ENCODE measurements at regions not wholly inside any gene's neighbourhood (a gene's known extent, or its start where the extent isn't known, plus 50 kb on each side); places are given as distances from the start of the nearest gene placed in this dataset.

DNA sequence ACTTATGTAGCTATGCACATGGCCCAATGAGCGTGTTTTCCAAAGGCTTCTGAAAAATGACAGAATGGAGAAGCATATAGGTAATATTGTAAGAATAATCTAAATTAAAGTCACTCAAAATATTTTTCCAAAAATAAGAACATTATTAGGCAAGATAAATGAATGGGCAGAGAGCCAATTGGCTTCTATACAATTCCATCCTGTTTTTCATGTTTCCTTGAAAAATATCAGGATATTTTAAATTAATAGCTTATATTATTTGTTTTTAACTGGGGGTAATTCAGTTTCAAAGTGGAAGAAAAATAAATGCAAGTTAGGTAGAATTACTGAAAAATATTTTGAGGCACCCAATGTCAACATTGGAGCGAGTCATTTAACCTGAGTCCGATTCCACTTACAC is 183.5 kb downstream of the PLK2 start (continued):
- TF ChIP-seq, protein P1, sequence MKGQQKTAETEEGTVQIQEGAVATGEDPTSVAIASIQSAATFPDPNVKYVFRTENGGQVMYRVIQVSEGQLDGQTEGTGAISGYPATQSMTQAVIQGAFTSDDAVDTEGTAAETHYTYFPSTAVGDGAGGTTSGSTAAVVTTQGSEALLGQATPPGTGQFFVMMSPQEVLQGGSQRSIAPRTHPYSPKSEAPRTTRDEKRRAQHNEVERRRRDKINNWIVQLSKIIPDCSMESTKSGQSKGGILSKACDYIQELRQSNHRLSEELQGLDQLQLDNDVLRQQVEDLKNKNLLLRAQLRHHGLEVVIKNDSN (IDR thresholded peaks at IDR 0.05; ENCODE audit: borderline replicate concordance, low read depth), result no peak
- TF ChIP-seq NRF1 (IDR thresholded peaks at IDR 0.05; ENCODE audit: low read depth, low read length), result no peak
- no peak for TF ChIP-seq PBX3 (IDR thresholded peaks at IDR 0.05)
- TF ChIP-seq, protein P2, sequence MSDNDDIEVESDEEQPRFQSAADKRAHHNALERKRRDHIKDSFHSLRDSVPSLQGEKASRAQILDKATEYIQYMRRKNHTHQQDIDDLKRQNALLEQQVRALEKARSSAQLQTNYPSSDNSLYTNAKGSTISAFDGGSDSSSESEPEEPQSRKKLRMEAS (IDR thresholded peaks at IDR 0.05; ENCODE audit: low read depth), result no peak
- TF ChIP-seq TAF1 (IDR thresholded peaks at IDR 0.05; ENCODE audit: borderline replicate concordance, low read depth, low read length), result no peak
- TF ChIP-seq YY1 (IDR thresholded peaks at IDR 0.05; ENCODE audit: low read depth), result no peak
- TF ChIP-seq EP300 (IDR thresholded peaks at IDR 0.05; ENCODE audit: borderline replicate concordance in 1 of 2, low read depth in 1 of 2, low read length in 1 of 2), result no peak
- TF ChIP-seq TEAD4 (IDR thresholded peaks at IDR 0.05; ENCODE audit: borderline replicate concordance, insufficient read depth), result no peak
- no peak for TF ChIP-seq GATA2 (CRISPR knock-in tag; IDR thresholded peaks at IDR 0.05)
- no peak for TF ChIP-seq SIN3A (IDR thresholded peaks at IDR 0.05; ENCODE audit: borderline replicate concordance, low read depth, low read length)
- TF ChIP-seq NFIC (IDR thresholded peaks at IDR 0.05; ENCODE audit: borderline replicate concordance), result no peak
- no peak for TF ChIP-seq FOXM1 (IDR thresholded peaks at IDR 0.05; ENCODE audit: low read depth)

GRCh38 chr5:58275516-58275915 is 184.4 kb downstream of the PLK2 start:
- CTCF ChIA-PET, result no interaction called here

More at GRCh38 chr5:58275516-58275915, 184.4 kb downstream of the PLK2 start:
- no peak overlapping the region for H3K4me3 ChIP-seq (ENCODE audit: low read depth in 2 of 2, low read length in 1 of 2)
- H3K9ac ChIP-seq, result no peak overlapping the region
- no peaks in the 10 kb centered on the region for H3K27me3 ChIP-seq (ENCODE audit: insufficient read depth)
- TF ChIP-seq REST (IDR thresholded peaks at IDR 0.05; ENCODE audit: low read depth, low read length) (no peak), SIN3A (IDR thresholded peaks at IDR 0.05; ENCODE audit: borderline replicate concordance, low read depth, low read length) (no peak), TCF12 (IDR thresholded peaks at IDR 0.05) (no peak), POLR2AphosphoS5 (IDR thresholded peaks at IDR 0.05; ENCODE audit: low read depth, low read length) (no peak)
- TF ChIP-seq, protein P3, sequence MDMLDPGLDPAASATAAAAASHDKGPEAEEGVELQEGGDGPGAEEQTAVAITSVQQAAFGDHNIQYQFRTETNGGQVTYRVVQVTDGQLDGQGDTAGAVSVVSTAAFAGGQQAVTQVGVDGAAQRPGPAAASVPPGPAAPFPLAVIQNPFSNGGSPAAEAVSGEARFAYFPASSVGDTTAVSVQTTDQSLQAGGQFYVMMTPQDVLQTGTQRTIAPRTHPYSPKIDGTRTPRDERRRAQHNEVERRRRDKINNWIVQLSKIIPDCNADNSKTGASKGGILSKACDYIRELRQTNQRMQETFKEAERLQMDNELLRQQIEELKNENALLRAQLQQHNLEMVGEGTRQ (IDR thresholded peaks at IDR 0.05; ENCODE audit: borderline replicate concordance, low read depth, low read length), result no peak
- no peaks in the 10 kb centered on the region for H3K9me3 ChIP-seq
- POLR2A ChIA-PET, result no interaction called here
- H3K27ac ChIP-seq (ENCODE audit: low read depth in 2 of 2, low read length in 1 of 2), result no peak overlapping the region
- H3K9me2 ChIP-seq, result no peaks in the 10 kb centered on the region
- H3K79me2 ChIP-seq (ENCODE audit: insufficient read depth), result no peaks in the 10 kb centered on the region
- no peaks in the 10 kb centered on the region for H3K36me3 ChIP-seq (replicated peaks in 1 of 2; ENCODE audit: control insufficient read depth in 1 of 2, insufficient read depth in 2 of 2, low read length in 1 of 2)
- H4K20me1 ChIP-seq (ENCODE audit: insufficient read depth), result no peaks in the 10 kb centered on the region
- DNase-seq, result no peak
- no peak overlapping the region for H2AFZ ChIP-seq (ENCODE audit: low read depth)
- 90% methylated on average over 4 of the region's 4 CpGs for WGBS (ENCODE audit: low lambda C conversion rate)
- no peak overlapping the region for H3K4me2 ChIP-seq
- H3K4me1 ChIP-seq (ENCODE audit: control insufficient read depth in 1 of 2, insufficient read depth in 2 of 2, low read depth in 1 of 2, low read length in 1 of 2), result no peaks in the 10 kb centered on the region
- H3F3A ChIP-seq (replicated peaks; ENCODE audit: insufficient read depth), result no peaks in the 10 kb centered on the region
